DND-41 (cell line): ENCODE measurements at regions not wholly inside any gene's neighbourhood (a gene's known extent, or its start where the extent isn't known, plus 50 kb on each side); places are given as distances from the start of the nearest gene placed in this dataset.

Experiments
- ATAC-seq: fragments of 200-7000 bp; cut with Tn5 transposase; 3 replicates; pipeline ENCODE4 v1.9.1; 2021; ENCODE audit warnings: low read depth; ENCODE audit not compliant: insufficient read depth
- DNase-seq: peaks from one replicate; pipeline ENCODE4 v3.0.0-alpha.2; 2020
- H2AFZ ChIP-seq: 2 replicates; pipeline ENCODE4 v1.6.0; 2012; ENCODE audit warnings: low read depth, low read length
- H3K27ac ChIP-seq: 2 replicates; pipeline ENCODE4 v1.5.1; 2012; ENCODE audit warnings: low read length, inconsistent platforms
- H3K27me3 ChIP-seq: fragments of 200-600 bp; sonication (generic); 2 replicates; pipeline ENCODE4 v1.6.0; 2012; ENCODE audit warnings: low read length, mild to moderate bottlenecking, inconsistent platforms; ENCODE audit not compliant: insufficient read depth, poor library complexity
- H3K36me3 ChIP-seq: 2 replicates; pipeline ENCODE4 v1.5.1; 2012; ENCODE audit warnings: low read length, inconsistent platforms; ENCODE audit not compliant: insufficient read depth
- H3K4me1 ChIP-seq: 2 replicates; pipeline ENCODE4 v1.5.1; 2012; ENCODE audit warnings: mild to moderate bottlenecking, low read length; ENCODE audit not compliant: insufficient read depth
- H3K4me2 ChIP-seq: 2 replicates; pipeline ENCODE4 v1.6.0; 2012; ENCODE audit warnings: mild to moderate bottlenecking, moderate library complexity, low read length, inconsistent platforms; ENCODE audit not compliant: insufficient read depth
- H3K4me3 ChIP-seq, 2 experiments: fragments of 200-600 bp in 1 of 2; shearing (Covaris generic) in 1 of 2; 2 replicates each; pipeline ENCODE4 v1.5.1; 2012 to 2016; ENCODE audit warnings: inconsistent platforms in 2 of 2, low read length in 2 of 2, mild to moderate bottlenecking in 2 of 2, low read depth in 1 of 2, moderate library complexity in 1 of 2
- H3K79me2 ChIP-seq: 2 replicates; pipeline ENCODE4 v1.6.0; 2012; ENCODE audit warnings: low read length, inconsistent platforms; ENCODE audit not compliant: insufficient read depth
- H3K9ac ChIP-seq: 2 replicates; pipeline ENCODE4 v1.6.0; 2012; ENCODE audit warnings: low read depth, mild to moderate bottlenecking, inconsistent platforms, low read length, moderate library complexity
- H3K9me3 ChIP-seq: 2 replicates; pipeline ENCODE4 v1.5.1; 2012; ENCODE audit warnings: low read length, moderate library complexity, mild to moderate bottlenecking, inconsistent platforms; ENCODE audit not compliant: insufficient read depth, severe bottlenecking
- H4K20me1 ChIP-seq: 2 replicates; pipeline ENCODE4 v1.6.0; 2012; ENCODE audit warnings: low read length; ENCODE audit not compliant: insufficient read depth
- EZH2 ChIP-seq: IDR thresholded peaks from 3 replicates; pipeline ENCODE4 v1.6.1; 2012; ENCODE audit warnings: borderline replicate concordance, low read depth, mild to moderate bottlenecking, moderate library complexity, low read length, inconsistent platforms; ENCODE audit not compliant: severe bottlenecking
- TF ChIP-seq, protein P1 (sequence below): IDR thresholded peaks from 2 replicates; pipeline ENCODE4 v1.5.1; 2012; ENCODE audit warnings: borderline replicate concordance, low read length, moderate library complexity, mild to moderate bottlenecking; ENCODE audit not compliant: poor library complexity, severe bottlenecking; ENCODE audit errors: extremely low read depth

DNA sequence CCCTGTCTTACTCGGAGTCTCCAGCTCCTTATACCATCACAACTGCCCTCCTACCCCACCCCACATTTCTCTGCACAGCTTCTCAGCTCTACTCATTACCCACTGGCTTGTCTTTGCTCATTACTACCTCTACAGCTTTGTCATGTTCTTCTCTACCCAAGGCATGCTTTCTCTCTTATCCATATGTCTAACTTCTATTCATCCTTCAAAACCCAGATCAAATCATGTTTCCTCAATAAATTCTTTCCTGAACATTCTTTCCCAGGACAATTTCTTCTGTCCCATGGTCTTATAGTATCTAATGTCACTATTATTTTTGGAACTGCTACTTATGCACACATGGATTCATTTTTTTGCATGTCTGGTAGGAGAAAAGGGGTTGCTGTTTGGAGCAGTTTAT, 231.4 kb downstream of the PTEN start:
- Histone ChIP-seq H2AFZ (no peak overlapping the region), H3K36me3 (no peaks in the 10 kb centered on the region), H3K9me3 (no peaks in the 10 kb centered on the region), H4K20me1 (no peaks in the 10 kb centered on the region), H3K79me2 (no peaks in the 10 kb centered on the region), H3K27me3 (no peaks in the 10 kb centered on the region), H3K27ac (peak overlapping the region; percentile 78), H3K4me3 (no peak overlapping the region), H3K4me1 (peaks cover 74% of the 10 kb centered on the region), H3K4me2 (no peak overlapping the region), H3K9ac (peak overlapping the region; percentile 39; the same call in 1 of the 2 replicates)
- DNase-seq, result no peak
- no peak for ATAC-seq
- TF ChIP-seq, protein P1, sequence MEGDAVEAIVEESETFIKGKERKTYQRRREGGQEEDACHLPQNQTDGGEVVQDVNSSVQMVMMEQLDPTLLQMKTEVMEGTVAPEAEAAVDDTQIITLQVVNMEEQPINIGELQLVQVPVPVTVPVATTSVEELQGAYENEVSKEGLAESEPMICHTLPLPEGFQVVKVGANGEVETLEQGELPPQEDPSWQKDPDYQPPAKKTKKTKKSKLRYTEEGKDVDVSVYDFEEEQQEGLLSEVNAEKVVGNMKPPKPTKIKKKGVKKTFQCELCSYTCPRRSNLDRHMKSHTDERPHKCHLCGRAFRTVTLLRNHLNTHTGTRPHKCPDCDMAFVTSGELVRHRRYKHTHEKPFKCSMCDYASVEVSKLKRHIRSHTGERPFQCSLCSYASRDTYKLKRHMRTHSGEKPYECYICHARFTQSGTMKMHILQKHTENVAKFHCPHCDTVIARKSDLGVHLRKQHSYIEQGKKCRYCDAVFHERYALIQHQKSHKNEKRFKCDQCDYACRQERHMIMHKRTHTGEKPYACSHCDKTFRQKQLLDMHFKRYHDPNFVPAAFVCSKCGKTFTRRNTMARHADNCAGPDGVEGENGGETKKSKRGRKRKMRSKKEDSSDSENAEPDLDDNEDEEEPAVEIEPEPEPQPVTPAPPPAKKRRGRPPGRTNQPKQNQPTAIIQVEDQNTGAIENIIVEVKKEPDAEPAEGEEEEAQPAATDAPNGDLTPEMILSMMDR, result no peak
- TF ChIP-seq EZH2, result no peak

DNA sequence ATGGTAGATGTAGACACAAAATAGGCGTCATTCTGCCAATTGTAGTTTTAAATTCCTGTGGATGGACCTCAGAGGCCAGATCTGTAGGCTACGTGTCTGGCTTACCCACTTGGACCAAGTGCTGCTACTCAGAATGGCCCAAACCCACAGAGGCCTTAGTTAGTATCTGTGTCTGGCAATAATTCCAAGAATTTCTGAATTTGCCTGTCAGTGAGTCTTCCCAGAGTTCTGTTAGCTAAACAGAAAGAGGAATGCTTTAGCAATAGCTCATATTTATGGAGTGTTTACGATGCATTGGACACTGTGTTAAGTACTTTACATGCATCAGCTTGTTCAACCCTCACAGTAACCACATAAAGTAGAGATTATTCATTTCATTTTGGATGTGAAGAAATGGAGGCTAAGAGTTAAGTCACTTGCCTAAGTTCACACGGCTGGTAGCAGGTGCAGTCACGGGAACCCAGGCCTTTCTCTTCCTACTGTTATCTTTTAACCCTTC, 231.8 kb downstream of the PTEN start:
- no peaks in the 10 kb centered on the region for H3K36me3 ChIP-seq
- H3K79me2 ChIP-seq, result no peaks in the 10 kb centered on the region
- no peaks in the 10 kb centered on the region for H4K20me1 ChIP-seq
- TF ChIP-seq, protein P1, result no peak
- TF ChIP-seq EZH2, result no peak
- peaks cover 69% of the 10 kb centered on the region for H3K4me1 ChIP-seq
- H3K4me3 ChIP-seq, result no peak overlapping the region
- ATAC-seq, result peak; percentile 58
- peak overlapping the region; percentile 72 for H2AFZ ChIP-seq
- H3K27me3 ChIP-seq, result no peaks in the 10 kb centered on the region
- peak; percentile 57 for DNase-seq
- no peaks in the 10 kb centered on the region for H3K9me3 ChIP-seq
- peak overlapping the region; percentile 78 for H3K27ac ChIP-seq
- peak overlapping the region; percentile 39 for H3K9ac ChIP-seq
- H3K4me2 ChIP-seq, result peak overlapping the region; percentile 25

DNA sequence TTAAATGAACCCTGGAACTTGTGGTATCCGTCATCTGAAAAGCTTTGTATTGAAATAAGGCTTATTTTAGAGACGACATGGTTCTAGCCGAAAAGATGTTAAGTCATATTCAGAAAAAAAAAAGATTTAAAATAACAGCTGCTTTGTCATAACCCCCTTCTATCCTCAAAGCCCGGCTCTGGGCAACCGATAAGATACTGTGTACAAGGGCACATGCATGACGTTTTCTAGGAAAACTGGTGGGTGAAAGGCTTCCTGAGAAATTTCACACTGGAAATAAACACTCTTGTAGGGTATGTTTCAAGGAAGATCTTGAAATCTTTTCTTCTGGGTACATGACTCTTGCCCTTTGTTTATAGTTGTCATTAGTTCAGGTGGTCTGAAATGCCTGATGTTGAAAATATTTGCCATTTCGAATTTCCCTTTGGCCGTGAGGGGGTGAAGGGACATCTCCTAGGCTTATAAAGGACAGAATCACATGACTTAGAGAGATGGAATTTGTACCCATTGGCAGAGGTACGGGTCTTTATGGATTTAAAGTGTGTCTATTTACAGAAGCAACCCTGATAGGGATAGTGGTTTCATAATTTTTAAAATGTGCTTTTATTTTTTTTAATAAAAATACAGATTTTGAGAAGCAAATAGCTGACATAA, 232.5 kb downstream of the PTEN start:
- no peaks in the 10 kb centered on the region for H3K36me3 ChIP-seq
- peak overlapping the region; percentile 78 for H3K27ac ChIP-seq
- DNase-seq (peak; percentile 43), ATAC-seq (peak; percentile 13; the same call in 1 of the 3 replicates)
- TF ChIP-seq, protein P1, result no peak
- no peak for TF ChIP-seq EZH2
- H3K4me1 ChIP-seq, result peaks cover 63% of the 10 kb centered on the region
- H3K4me2 ChIP-seq, result peak overlapping the region; percentile 25
- H2AFZ ChIP-seq, result peak overlapping the region; percentile 72
- H3K9ac ChIP-seq, result peak overlapping the region; percentile 39; the same call in 1 of the 2 replicates
- H4K20me1 ChIP-seq, result no peaks in the 10 kb centered on the region
- no peak overlapping the region for H3K4me3 ChIP-seq
- H3K27me3 ChIP-seq, result no peaks in the 10 kb centered on the region
- H3K79me2 ChIP-seq, result no peaks in the 10 kb centered on the region
- H3K9me3 ChIP-seq, result no peaks in the 10 kb centered on the region
